WERI-Rb-1 (cell line): ENCODE measurements at regions not wholly inside any gene's neighbourhood (a gene's known extent, or its start where the extent isn't known, plus 50 kb on each side); places are given as distances from the start of the nearest gene placed in this dataset.

Source experiments
- DNase-seq: peaks from one replicate; pipeline ENCODE4 v3.0.0-alpha.2; 2020
- H3K27ac ChIP-seq: fragments of 250-450 bp; sonication (Bioruptor Pico); 2 replicates; pipeline ENCODE4 v1.5.1; 2020; ENCODE audit warnings: mild to moderate bottlenecking, moderate library complexity
- H3K27me3 ChIP-seq: fragments of 250-450 bp; sonication (Bioruptor Pico); 2 replicates; pipeline ENCODE4 v1.5.1; 2021; ENCODE audit warnings: mild to moderate bottlenecking, low read depth, moderate library complexity; ENCODE audit not compliant: insufficient read depth, severe bottlenecking
- H3K36me3 ChIP-seq: fragments of 250-450 bp; sonication (Bioruptor Pico); 2 replicates; pipeline ENCODE4 v1.5.1; 2020; ENCODE audit warnings: mild to moderate bottlenecking, moderate library complexity
- H3K4me3 ChIP-seq: 2 replicates; pipeline ENCODE4 v1.5.1; 2011; ENCODE audit warnings: low read depth, mild to moderate bottlenecking, control low read depth, low read length
- H3K9me3 ChIP-seq: fragments of 250-450 bp; sonication (Bioruptor Pico); 2 replicates; pipeline ENCODE4 v1.5.1; 2021; ENCODE audit warnings: mild to moderate bottlenecking, moderate library complexity; ENCODE audit not compliant: severe bottlenecking
- TF ChIP-seq, protein P1 (sequence below): IDR thresholded peaks from 2 replicates; pipeline ENCODE4 v1.5.1; 2011; ENCODE audit warnings: low read depth, mild to moderate bottlenecking, control low read depth, inconsistent platforms, low read length

DNA sequence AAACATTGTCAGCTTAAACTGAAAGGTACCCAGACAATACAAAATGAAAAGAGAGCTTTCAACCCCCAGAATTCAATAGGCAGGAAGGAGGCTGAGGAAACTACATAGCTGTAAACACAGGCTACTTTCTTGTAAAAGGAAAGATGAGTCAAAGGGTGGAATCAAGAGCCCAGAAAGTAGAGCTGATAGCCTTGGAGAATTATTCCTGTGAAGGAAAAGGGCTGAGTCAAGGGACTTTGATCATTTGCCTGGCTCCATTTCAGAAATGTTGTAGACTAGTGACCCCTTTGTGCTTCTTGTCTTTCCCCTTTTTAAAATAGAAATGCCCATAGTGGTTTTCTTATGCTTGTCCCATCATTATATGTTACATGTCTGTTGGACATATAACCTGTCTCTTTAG is 597.6 kb downstream of the ADGRL2 start:
- H3K27ac ChIP-seq: no peak overlapping the region
- DNase-seq: no peak
- H3K36me3 ChIP-seq: no peaks in the 10 kb centered on the region
- H3K27me3 ChIP-seq: no peaks in the 10 kb centered on the region
- TF ChIP-seq, protein P1, sequence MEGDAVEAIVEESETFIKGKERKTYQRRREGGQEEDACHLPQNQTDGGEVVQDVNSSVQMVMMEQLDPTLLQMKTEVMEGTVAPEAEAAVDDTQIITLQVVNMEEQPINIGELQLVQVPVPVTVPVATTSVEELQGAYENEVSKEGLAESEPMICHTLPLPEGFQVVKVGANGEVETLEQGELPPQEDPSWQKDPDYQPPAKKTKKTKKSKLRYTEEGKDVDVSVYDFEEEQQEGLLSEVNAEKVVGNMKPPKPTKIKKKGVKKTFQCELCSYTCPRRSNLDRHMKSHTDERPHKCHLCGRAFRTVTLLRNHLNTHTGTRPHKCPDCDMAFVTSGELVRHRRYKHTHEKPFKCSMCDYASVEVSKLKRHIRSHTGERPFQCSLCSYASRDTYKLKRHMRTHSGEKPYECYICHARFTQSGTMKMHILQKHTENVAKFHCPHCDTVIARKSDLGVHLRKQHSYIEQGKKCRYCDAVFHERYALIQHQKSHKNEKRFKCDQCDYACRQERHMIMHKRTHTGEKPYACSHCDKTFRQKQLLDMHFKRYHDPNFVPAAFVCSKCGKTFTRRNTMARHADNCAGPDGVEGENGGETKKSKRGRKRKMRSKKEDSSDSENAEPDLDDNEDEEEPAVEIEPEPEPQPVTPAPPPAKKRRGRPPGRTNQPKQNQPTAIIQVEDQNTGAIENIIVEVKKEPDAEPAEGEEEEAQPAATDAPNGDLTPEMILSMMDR: no peak
- no peaks in the 10 kb centered on the region for H3K9me3 ChIP-seq
- no peak overlapping the region for H3K4me3 ChIP-seq

DNA sequence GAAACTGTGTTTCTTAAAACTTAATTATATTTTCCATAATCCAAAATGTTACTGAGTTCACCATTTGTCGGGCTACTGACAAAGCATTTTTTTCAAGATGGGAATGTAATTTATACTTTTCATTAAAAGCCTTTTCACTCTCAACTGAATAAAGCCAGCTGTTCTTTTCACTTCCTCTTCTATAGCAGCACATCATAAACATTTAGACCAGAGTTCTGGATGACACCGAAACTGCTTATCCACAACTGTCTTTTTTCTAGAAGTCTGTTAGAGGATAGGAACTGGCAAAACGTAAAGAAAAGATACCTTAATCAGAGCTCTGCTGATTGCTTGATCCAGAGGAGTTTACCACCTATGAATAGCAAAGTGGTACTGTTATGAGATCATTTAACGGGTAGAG is 594.7 kb downstream of the ADGRL2 start:
- Histone ChIP-seq H3K4me3 (no peak overlapping the region), H3K36me3 (no peaks in the 10 kb centered on the region), H3K27ac (no peak overlapping the region), H3K9me3 (no peaks in the 10 kb centered on the region), H3K27me3 (no peaks in the 10 kb centered on the region)
- DNase-seq: no peak
- TF ChIP-seq, protein P1: no peak

DNA sequence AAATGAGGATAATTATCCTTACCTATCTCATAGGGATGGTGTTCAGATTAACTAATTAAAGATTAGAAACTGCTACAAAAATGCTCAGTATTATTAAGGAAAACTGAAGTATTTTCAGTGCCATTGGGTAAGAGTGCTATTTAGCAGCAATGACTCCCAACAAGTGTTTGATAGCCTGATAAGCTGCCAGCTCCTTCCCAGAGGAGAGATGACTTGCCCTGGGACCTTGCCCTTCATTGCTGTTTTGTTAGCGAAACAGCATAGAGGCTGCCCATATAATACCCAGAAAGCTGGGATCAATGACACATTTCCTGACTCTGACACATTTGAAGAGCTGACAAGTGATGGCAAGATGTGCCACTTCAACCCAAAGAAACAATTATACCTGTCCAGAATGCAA is 592.2 kb downstream of the ADGRL2 start:
- no peak overlapping the region for H3K4me3 ChIP-seq
- TF ChIP-seq, protein P1: no peak
- DNase-seq: no peak
- no peaks in the 10 kb centered on the region for H3K36me3 ChIP-seq
- no peak overlapping the region for H3K27ac ChIP-seq
- H3K9me3 ChIP-seq: no peaks in the 10 kb centered on the region
- H3K27me3 ChIP-seq: no peaks in the 10 kb centered on the region

DNA sequence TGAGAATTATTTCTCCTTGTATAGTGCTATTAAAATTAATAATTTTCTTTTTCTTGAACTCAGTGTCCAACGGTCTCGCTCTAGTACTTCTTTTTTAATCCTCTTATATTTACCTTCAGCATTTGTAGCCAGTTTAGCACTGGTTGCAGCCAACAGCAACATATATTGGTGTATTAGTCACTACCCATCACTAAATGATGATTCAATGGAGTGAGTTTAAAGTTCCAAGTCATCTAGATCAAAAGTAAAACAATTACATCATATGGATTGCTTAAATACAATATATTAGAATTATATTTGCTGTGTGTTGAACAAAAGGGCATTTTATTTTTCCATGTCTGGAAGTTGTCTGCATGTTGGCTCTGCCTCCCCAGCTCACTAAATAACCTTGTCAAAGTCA is 591.8 kb downstream of the ADGRL2 start:
- no peak for DNase-seq
- H3K36me3 ChIP-seq: no peaks in the 10 kb centered on the region
- TF ChIP-seq, protein P1: no peak
- H3K4me3 ChIP-seq: no peak overlapping the region
- H3K27me3 ChIP-seq: no peaks in the 10 kb centered on the region
- no peaks in the 10 kb centered on the region for H3K9me3 ChIP-seq
- H3K27ac ChIP-seq: no peak overlapping the region

DNA sequence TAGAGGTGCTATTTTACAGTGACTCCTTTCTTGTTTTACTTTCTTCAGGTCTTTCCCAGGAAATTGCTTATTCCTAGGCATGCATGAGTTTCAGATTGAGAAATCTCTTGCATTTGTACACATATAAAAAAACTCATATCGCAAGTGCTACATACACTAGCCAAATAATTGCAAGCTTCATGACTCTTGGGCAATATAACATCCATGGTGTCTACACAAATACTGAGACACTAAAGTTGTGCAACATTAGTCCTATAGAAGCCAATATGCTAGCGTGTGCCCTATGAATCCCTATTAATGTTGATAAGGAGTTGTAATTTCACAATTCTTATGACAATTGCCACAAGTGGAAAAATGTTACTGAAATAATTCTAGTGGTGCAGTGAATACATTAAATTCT is 591.0 kb downstream of the ADGRL2 start:
- DNase-seq: no peak
- H3K27ac ChIP-seq: no peak overlapping the region
- no peaks in the 10 kb centered on the region for H3K27me3 ChIP-seq
- no peaks in the 10 kb centered on the region for H3K9me3 ChIP-seq
- TF ChIP-seq, protein P1: no peak
- H3K36me3 ChIP-seq: no peaks in the 10 kb centered on the region
- no peak overlapping the region for H3K4me3 ChIP-seq

DNA sequence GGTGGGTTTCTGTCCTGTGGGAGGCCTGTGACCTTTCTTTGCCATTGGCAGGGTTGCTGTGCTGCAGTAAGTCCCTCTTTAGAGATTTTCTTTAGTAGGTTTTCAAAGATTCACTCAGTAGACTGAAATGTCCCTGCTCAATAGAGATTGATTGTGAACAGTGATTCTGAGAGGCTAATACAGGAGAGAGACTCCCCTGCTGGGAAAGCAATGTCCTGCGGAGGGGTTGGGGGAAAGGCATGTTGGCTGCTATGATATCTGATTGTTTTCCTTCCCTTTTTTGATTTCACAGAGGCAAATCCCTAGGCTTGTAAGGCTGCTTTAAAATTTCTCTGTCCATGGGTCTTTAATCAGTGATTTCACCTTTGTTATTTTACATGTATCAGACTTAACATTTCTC is 589.9 kb downstream of the ADGRL2 start:
- DNase-seq: no peak
- no peaks in the 10 kb centered on the region for H3K27me3 ChIP-seq
- H3K27ac ChIP-seq: no peak overlapping the region
- H3K36me3 ChIP-seq: no peaks in the 10 kb centered on the region
- no peaks in the 10 kb centered on the region for H3K9me3 ChIP-seq
- TF ChIP-seq, protein P1: no peak
- H3K4me3 ChIP-seq: no peak overlapping the region
